HEK293 (cell line): ENCODE measurements at regions not wholly inside any gene's neighbourhood (a gene's known extent, or its start where the extent isn't known, plus 50 kb on each side); places are given as distances from the start of the nearest gene placed in this dataset.

Experiments
- CTCF ChIA-PET: fragments of 350-600 bp; formaldehyde crosslinking; extraction: SDS; loops from one replicate; lab custom pipeline; 2021; ENCODE audit warnings: antibody characterized with exemption; lab: Yijun Ruan, JAX
- POLR2A ChIA-PET: fragments of 300-600 bp; formaldehyde crosslinking; extraction: SDS; loops from one replicate; lab custom pipeline; 2020; ENCODE audit warnings: antibody characterized with exemption, inconsistent platforms; lab: Yijun Ruan, JAX
- H3K27ac ChIP-seq: fragments of 200-500 bp; sonication (Bioruptor generic); 2 replicates; pipeline ENCODE4 v1.5.1; 2014; ENCODE audit warnings: low read depth, low read length, control low read depth, inconsistent platforms; ENCODE audit errors: extremely low read depth
- H3K36me3 ChIP-seq, 2 experiments: fragments of 200-500 bp in 1 of 2; sonication (Bioruptor generic) in 1 of 2; 1 replicate in 1 of 2; 2 replicates in 1 of 2; pipeline ENCODE4 v1.5.1; 2014 to 2017; ENCODE audit warnings: inconsistent platforms in 2 of 2, low read length in 2 of 2; ENCODE audit not compliant: control insufficient read depth in 2 of 2, insufficient read depth in 1 of 2
- H3K4me1 ChIP-seq: fragments of 200-500 bp; sonication (Bioruptor generic); 2 replicates; pipeline ENCODE4 v1.5.1; 2014; ENCODE audit warnings: mild to moderate bottlenecking, low read length, inconsistent platforms; ENCODE audit not compliant: control insufficient read depth, insufficient read depth
- H3K4me3 ChIP-seq: 2 replicates; pipeline ENCODE4 v1.5.1; 2011; ENCODE audit warnings: low read depth, mild to moderate bottlenecking, control low read depth, low read length, moderate library complexity
- H3K9me3 ChIP-seq: fragments of 200-500 bp; sonication (Bioruptor generic); 2 replicates; pipeline ENCODE4 v1.5.1; 2014; ENCODE audit warnings: low read depth, low read length, inconsistent platforms; ENCODE audit not compliant: control insufficient read depth, insufficient read depth
- BCL11B ChIP-seq: fragments of 450-650 bp; formaldehyde crosslinking; IDR thresholded peaks from 2 replicates; pipeline ENCODE4 v1.5.1; 2016; ENCODE audit warnings: low read depth, missing biosample characterization, missing genetic modification characterization
- GFI1B ChIP-seq: fragments of 450-650 bp; formaldehyde crosslinking; IDR thresholded peaks from 2 replicates; pipeline ENCODE4 v1.5.1; 2016; ENCODE audit warnings: missing biosample characterization, missing genetic modification characterization
- INSM2 ChIP-seq: fragments of 450-650 bp; formaldehyde crosslinking; IDR thresholded peaks from 2 replicates; pipeline ENCODE4 v1.5.1; 2016; ENCODE audit warnings: missing biosample characterization, missing genetic modification characterization
- TRIM28 ChIP-seq: IDR thresholded peaks from 2 replicates; pipeline ENCODE4 v1.6.1; 2011; ENCODE audit warnings: low read length, control low read depth, borderline replicate concordance
- ZBTB20 ChIP-seq: fragments of 450-650 bp; formaldehyde crosslinking; IDR thresholded peaks from 2 replicates; pipeline ENCODE4 v1.5.1; 2016; ENCODE audit warnings: missing biosample characterization, missing genetic modification characterization
- ZNF132 ChIP-seq: fragments of 450-650 bp; formaldehyde crosslinking; IDR thresholded peaks from 2 replicates; pipeline ENCODE4 v1.5.1; 2017; ENCODE audit warnings: missing biosample characterization, missing genetic modification characterization, borderline replicate concordance
- ZNF24 ChIP-seq: fragments of 450-650 bp; formaldehyde crosslinking; IDR thresholded peaks from 2 replicates; pipeline ENCODE4 v1.5.1; 2016; ENCODE audit warnings: missing biosample characterization, missing genetic modification characterization
- ZNF274 ChIP-seq, 2 experiments: fragments of 200-500 bp in 1 of 2; fragments of 450-650 bp in 1 of 2; sonication (Bioruptor generic) in 1 of 2; formaldehyde crosslinking in 1 of 2; IDR thresholded peaks; 2 replicates each; pipeline versions ENCODE4 v1.5.1 to v1.6.1; 2014 to 2016; ENCODE audit warnings: borderline replicate concordance in 1 of 2, inconsistent platforms in 1 of 2, low read length in 1 of 2, missing biosample characterization in 1 of 2, missing genetic modification characterization in 1 of 2
- ZNF423 ChIP-seq: fragments of 450-650 bp; formaldehyde crosslinking; IDR thresholded peaks from 2 replicates; pipeline ENCODE4 v1.5.1; 2016; ENCODE audit warnings: missing biosample characterization, missing genetic modification characterization
- ZNF530 ChIP-seq: fragments of 450-650 bp; formaldehyde crosslinking; IDR thresholded peaks from 2 replicates; pipeline ENCODE4 v1.5.1; 2016; ENCODE audit warnings: low read depth, missing biosample characterization, missing genetic modification characterization
- ZNF544 ChIP-seq: fragments of 450-650 bp; formaldehyde crosslinking; IDR thresholded peaks from 2 replicates; pipeline ENCODE4 v1.5.0; 2017; ENCODE audit warnings: missing biosample characterization, missing genetic modification characterization
- ZNF571 ChIP-seq: fragments of 450-650 bp; formaldehyde crosslinking; IDR thresholded peaks from 2 replicates; pipeline ENCODE4 v1.5.0; 2017; ENCODE audit warnings: missing biosample characterization, missing genetic modification characterization
- ZNF585B ChIP-seq: fragments of 450-650 bp; formaldehyde crosslinking; IDR thresholded peaks from 2 replicates; pipeline ENCODE4 v1.5.1; 2016; ENCODE audit warnings: missing biosample characterization, missing genetic modification characterization
- ZNF596 ChIP-seq: fragments of 450-650 bp; IDR thresholded peaks from 2 replicates; pipeline ENCODE4 v1.5.0; 2018; ENCODE audit warnings: missing biosample characterization, mild to moderate bottlenecking, missing genetic modification characterization, moderate library complexity
- ZNF654 ChIP-seq: fragments of 450-650 bp; formaldehyde crosslinking; IDR thresholded peaks from 2 replicates; pipeline ENCODE4 v1.5.1; 2016; ENCODE audit warnings: low read depth, missing biosample characterization, missing genetic modification characterization
- ZNF747 ChIP-seq: fragments of 450-650 bp; formaldehyde crosslinking; IDR thresholded peaks from 2 replicates; pipeline ENCODE4 v1.5.1; 2016; ENCODE audit warnings: missing biosample characterization, missing genetic modification characterization
- ZNF768 ChIP-seq: fragments of 450-650 bp; formaldehyde crosslinking; IDR thresholded peaks from 2 replicates; pipeline ENCODE4 v1.5.1; 2018; ENCODE audit warnings: missing biosample characterization, mild to moderate bottlenecking, missing genetic modification characterization
- TF ChIP-seq, protein P1 (sequence below): fragments of 450-650 bp; formaldehyde crosslinking; IDR thresholded peaks from 2 replicates; pipeline ENCODE4 v1.5.0; 2017; ENCODE audit warnings: missing biosample characterization, missing genetic modification characterization, borderline replicate concordance
- TF ChIP-seq, protein P2 (sequence below): fragments of 450-650 bp; formaldehyde crosslinking; IDR thresholded peaks from 2 replicates; pipeline ENCODE4 v1.5.1; 2016; ENCODE audit warnings: missing biosample characterization, missing genetic modification characterization, low read depth
- TF ChIP-seq, protein P3 (sequence below): fragments of 450-650 bp; IDR thresholded peaks from 2 replicates; pipeline ENCODE4 v1.5.1; 2018; ENCODE audit warnings: missing biosample characterization, missing genetic modification characterization
- TF ChIP-seq, protein P4 (sequence below): fragments of 450-650 bp; formaldehyde crosslinking; conservative IDR thresholded peaks from 2 replicates; pipeline ENCODE4 v1.5.1; 2016; ENCODE audit warnings: low read depth, missing biosample characterization, missing genetic modification characterization

DNA sequence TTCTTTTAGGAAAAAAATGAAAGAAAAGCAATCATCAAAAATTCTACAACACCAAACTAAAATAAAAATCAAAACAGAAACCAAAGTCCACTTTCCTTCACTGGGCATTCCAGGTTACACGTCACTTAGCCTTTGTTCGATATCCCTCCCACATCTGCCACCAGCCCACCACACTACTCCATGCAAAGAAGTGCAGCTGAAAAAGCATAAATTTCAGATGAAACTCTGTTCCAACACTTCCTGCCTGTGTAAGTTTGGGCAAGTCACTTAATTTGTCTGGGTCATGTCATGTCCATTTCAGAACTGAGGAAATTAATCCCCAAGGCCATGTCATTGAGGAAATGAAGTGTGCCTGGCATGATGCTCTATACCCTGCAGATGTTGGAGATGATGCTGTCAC, 354.3 kb upstream of the USP24 start:
- POLR2A ChIA-PET: no interaction called here
- TF ChIP-seq, protein P1, sequence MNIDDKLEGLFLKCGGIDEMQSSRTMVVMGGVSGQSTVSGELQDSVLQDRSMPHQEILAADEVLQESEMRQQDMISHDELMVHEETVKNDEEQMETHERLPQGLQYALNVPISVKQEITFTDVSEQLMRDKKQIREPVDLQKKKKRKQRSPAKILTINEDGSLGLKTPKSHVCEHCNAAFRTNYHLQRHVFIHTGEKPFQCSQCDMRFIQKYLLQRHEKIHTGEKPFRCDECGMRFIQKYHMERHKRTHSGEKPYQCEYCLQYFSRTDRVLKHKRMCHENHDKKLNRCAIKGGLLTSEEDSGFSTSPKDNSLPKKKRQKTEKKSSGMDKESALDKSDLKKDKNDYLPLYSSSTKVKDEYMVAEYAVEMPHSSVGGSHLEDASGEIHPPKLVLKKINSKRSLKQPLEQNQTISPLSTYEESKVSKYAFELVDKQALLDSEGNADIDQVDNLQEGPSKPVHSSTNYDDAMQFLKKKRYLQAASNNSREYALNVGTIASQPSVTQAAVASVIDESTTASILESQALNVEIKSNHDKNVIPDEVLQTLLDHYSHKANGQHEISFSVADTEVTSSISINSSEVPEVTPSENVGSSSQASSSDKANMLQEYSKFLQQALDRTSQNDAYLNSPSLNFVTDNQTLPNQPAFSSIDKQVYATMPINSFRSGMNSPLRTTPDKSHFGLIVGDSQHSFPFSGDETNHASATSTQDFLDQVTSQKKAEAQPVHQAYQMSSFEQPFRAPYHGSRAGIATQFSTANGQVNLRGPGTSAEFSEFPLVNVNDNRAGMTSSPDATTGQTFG (tag by site-specific recombination): no peak
- TF ChIP-seq, protein P2, sequence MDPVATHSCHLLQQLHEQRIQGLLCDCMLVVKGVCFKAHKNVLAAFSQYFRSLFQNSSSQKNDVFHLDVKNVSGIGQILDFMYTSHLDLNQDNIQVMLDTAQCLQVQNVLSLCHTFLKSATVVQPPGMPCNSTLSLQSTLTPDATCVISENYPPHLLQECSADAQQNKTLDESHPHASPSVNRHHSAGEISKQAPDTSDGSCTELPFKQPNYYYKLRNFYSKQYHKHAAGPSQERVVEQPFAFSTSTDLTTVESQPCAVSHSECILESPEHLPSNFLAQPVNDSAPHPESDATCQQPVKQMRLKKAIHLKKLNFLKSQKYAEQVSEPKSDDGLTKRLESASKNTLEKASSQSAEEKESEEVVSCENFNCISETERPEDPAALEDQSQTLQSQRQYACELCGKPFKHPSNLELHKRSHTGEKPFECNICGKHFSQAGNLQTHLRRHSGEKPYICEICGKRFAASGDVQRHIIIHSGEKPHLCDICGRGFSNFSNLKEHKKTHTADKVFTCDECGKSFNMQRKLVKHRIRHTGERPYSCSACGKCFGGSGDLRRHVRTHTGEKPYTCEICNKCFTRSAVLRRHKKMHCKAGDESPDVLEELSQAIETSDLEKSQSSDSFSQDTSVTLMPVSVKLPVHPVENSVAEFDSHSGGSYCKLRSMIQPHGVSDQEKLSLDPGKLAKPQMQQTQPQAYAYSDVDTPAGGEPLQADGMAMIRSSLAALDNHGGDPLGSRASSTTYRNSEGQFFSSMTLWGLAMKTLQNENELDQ: no peak
- TF ChIP-seq ZNF571 (no peak), ZNF132 (tag by site-specific recombination) (no peak), ZNF274 (IDR thresholded peaks at IDR 0.05; ENCODE audit: low read length) (no peak), ZNF274 (tag by site-specific recombination; IDR thresholded peaks at IDR 0.05; ENCODE audit: borderline replicate concordance) (no peak), ZBTB20 (tag by site-specific recombination) (no peak), BCL11B (no peak), ZNF768 (no peak), ZNF596 (tag by site-specific recombination) (no peak)
- TF ChIP-seq, protein P3, sequence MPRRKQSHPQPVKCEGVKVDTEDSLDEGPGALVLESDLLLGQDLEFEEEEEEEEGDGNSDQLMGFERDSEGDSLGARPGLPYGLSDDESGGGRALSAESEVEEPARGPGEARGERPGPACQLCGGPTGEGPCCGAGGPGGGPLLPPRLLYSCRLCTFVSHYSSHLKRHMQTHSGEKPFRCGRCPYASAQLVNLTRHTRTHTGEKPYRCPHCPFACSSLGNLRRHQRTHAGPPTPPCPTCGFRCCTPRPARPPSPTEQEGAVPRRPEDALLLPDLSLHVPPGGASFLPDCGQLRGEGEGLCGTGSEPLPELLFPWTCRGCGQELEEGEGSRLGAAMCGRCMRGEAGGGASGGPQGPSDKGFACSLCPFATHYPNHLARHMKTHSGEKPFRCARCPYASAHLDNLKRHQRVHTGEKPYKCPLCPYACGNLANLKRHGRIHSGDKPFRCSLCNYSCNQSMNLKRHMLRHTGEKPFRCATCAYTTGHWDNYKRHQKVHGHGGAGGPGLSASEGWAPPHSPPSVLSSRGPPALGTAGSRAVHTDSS (tag by site-specific recombination): no peak
- H3K4me1 ChIP-seq: no peaks in the 10 kb centered on the region
- no peak overlapping the region for H3K4me3 ChIP-seq
- CTCF ChIA-PET: no interaction called here
- no peaks in the 10 kb centered on the region for H3K36me3 ChIP-seq
- no peak overlapping the region for H3K27ac ChIP-seq
- H3K9me3 ChIP-seq: no peaks in the 10 kb centered on the region

- Histone ChIP-seq H3K4me3 (no peak overlapping the region), H3K27ac (no peak overlapping the region), H3K4me1 (no peaks in the 10 kb centered on the region), H3K36me3 (no peaks in the 10 kb centered on the region), H3K9me3 (no peaks in the 10 kb centered on the region)
- POLR2A ChIA-PET: no interaction called here
- CTCF ChIA-PET: no interaction called here
- no peak for TF ChIP-seq ZNF585B (tag by site-specific recombination)
- TF ChIP-seq, protein P4, sequence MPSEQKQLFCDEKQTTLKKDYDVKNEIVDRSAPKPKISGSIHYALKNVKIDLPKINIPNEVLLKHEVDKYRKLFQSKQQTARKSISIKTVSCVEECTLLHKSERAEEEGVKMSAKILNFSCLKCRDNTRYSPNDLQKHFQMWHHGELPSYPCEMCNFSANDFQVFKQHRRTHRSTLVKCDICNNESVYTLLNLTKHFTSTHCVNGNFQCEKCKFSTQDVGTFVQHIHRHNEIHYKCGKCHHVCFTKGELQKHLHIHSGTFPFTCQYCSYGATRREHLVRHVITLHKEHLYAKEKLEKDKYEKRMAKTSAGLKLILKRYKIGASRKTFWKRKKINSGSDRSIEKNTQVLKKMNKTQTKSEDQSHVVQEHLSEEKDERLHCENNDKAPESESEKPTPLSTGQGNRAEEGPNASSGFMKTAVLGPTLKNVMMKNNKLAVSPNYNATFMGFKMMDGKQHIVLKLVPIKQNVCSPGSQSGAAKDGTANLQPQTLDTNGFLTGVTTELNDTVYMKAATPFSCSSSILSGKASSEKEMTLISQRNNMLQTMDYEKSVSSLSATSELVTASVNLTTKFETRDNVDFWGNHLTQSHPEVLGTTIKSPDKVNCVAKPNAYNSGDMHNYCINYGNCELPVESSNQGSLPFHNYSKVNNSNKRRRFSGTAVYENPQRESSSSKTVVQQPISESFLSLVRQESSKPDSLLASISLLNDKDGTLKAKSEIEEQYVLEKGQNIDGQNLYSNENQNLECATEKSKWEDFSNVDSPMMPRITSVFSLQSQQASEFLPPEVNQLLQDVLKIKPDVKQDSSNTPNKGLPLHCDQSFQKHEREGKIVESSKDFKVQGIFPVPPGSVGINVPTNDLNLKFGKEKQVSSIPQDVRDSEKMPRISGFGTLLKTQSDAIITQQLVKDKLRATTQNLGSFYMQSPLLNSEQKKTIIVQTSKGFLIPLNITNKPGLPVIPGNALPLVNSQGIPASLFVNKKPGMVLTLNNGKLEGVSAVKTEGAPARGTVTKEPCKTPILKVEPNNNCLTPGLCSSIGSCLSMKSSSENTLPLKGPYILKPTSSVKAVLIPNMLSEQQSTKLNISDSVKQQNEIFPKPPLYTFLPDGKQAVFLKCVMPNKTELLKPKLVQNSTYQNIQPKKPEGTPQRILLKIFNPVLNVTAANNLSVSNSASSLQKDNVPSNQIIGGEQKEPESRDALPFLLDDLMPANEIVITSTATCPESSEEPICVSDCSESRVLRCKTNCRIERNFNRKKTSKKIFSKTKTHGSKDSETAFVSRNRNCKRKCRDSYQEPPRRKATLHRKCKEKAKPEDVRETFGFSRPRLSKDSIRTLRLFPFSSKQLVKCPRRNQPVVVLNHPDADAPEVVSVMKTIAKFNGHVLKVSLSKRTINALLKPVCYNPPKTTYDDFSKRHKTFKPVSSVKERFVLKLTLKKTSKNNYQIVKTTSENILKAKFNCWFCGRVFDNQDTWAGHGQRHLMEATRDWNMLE (tag by site-specific recombination): no peak
- no peak for TF ChIP-seq ZNF530 (tag by site-specific recombination)
- TF ChIP-seq ZNF654 (tag by site-specific recombination): no peak
- no peak for TF ChIP-seq ZNF24 (tag by site-specific recombination)
- TF ChIP-seq ZNF747: no peak
- no peak for TF ChIP-seq TRIM28
- no peak for TF ChIP-seq ZNF544 (tag by site-specific recombination)
- no peak for TF ChIP-seq GFI1B (tag by site-specific recombination)
- no peak for TF ChIP-seq INSM2 (tag by site-specific recombination)
- TF ChIP-seq ZNF423 (tag by site-specific recombination): no peak
These were observed 353.6 kb upstream of the USP24 start for GRCh38 chr1:55568732-55569131.
